Neural cell (in vitro differentiated cells): ENCODE measurements at regions not wholly inside any gene's neighbourhood (a gene's known extent, or its start where the extent isn't known, plus 50 kb on each side); places are given as distances from the start of the nearest gene placed in this dataset.

Experiments
- H2AFZ ChIP-seq: fragments of 200-600, 300-800 bp; sonication (generic), shearing (Covaris generic); 2 replicates; pipeline ENCODE4 v1.6.0; 2014; ENCODE audit warnings: low read depth, mild to moderate bottlenecking, antibody characterized with exemption, low read length, moderate library complexity
- H3F3A ChIP-seq: fragments of 200-600 bp; shearing (Covaris generic); 2 replicates; pipeline ENCODE4 v1.6.1; 2016; ENCODE audit warnings: mild to moderate bottlenecking, moderate library complexity, mixed read lengths, antibody characterized with exemption, low read length; ENCODE audit not compliant: insufficient read depth, poor library complexity, severe bottlenecking
- H3K27ac ChIP-seq: fragments of 200-600, 300-800 bp; sonication (generic), shearing (Covaris generic); 2 replicates; pipeline ENCODE4 v1.5.1; 2014; ENCODE audit warnings: mild to moderate bottlenecking, low read length, moderate library complexity
- H3K27me3 ChIP-seq: fragments of 300-800, 200-600 bp; sonication (generic), shearing (Covaris generic); 2 replicates; pipeline ENCODE4 v1.6.0; 2014; ENCODE audit warnings: mild to moderate bottlenecking, low read depth, low read length, moderate library complexity; ENCODE audit not compliant: insufficient read depth
- H3K36me3 ChIP-seq: fragments of 300-800, 200-600 bp; sonication (generic), shearing (Covaris generic); 2 replicates; pipeline ENCODE4 v1.5.1; 2014; ENCODE audit warnings: mild to moderate bottlenecking, antibody characterized with exemption, low read length, moderate library complexity; ENCODE audit not compliant: insufficient read depth
- H3K4me2 ChIP-seq: fragments of 300-800, 200-600 bp; sonication (generic), shearing (Covaris generic); 2 replicates; pipeline ENCODE4 v1.6.0; 2014; ENCODE audit warnings: mild to moderate bottlenecking, low read length
- H3K4me3 ChIP-seq: fragments of 300-800, 200-600 bp; sonication (generic), shearing (Covaris generic); 2 replicates; pipeline ENCODE4 v1.5.1; 2014; ENCODE audit warnings: mild to moderate bottlenecking, low read length, moderate library complexity
- H3K79me2 ChIP-seq: fragments of 200-600 bp; shearing (Covaris generic); replicated peaks from 2 replicates; pipeline ENCODE4 v1.6.0; 2014; ENCODE audit warnings: mild to moderate bottlenecking, low read length, moderate library complexity; ENCODE audit not compliant: insufficient read depth
- H3K9ac ChIP-seq: fragments of 300-800, 200-600 bp; sonication (generic), shearing (Covaris generic); 2 replicates; pipeline ENCODE4 v1.6.1; 2016; ENCODE audit warnings: mild to moderate bottlenecking, low read length, mixed read lengths
- H3K9me2 ChIP-seq: fragments of 200-600 bp; shearing (Covaris generic); 2 replicates; pipeline ENCODE4 v1.6.1; 2016; ENCODE audit warnings: mild to moderate bottlenecking, low read length, mixed read lengths; ENCODE audit not compliant: insufficient read depth
- H3K9me3 ChIP-seq: fragments of 200-600, 300-800 bp; sonication (generic), shearing (Covaris generic); 2 replicates; pipeline ENCODE4 v1.6.1; 2016; ENCODE audit warnings: mild to moderate bottlenecking, mixed run types, low read length, moderate library complexity, mixed read lengths
- H4K20me1 ChIP-seq: fragments of 200-600 bp; shearing (Covaris generic); 2 replicates; pipeline ENCODE4 v1.6.1; 2016; ENCODE audit warnings: mild to moderate bottlenecking, mixed run types; ENCODE audit not compliant: insufficient read depth
- EP300 ChIP-seq: fragments of 450-650 bp; conservative IDR thresholded peaks from 2 replicates; pipeline ENCODE4 v1.6.1; 2014; ENCODE audit warnings: antibody characterized with exemption, mild to moderate bottlenecking, moderate library complexity; ENCODE audit not compliant: poor library complexity, severe bottlenecking
- EZH2 ChIP-seq: fragments of 200-600, 300-800 bp; shearing (Covaris generic), sonication (generic); IDR thresholded peaks from 2 replicates; pipeline ENCODE4 v1.6.1; 2014; ENCODE audit warnings: antibody characterized with exemption, low read length, borderline replicate concordance, mild to moderate bottlenecking; ENCODE audit not compliant: insufficient read depth, poor library complexity, severe bottlenecking
- MXI1 ChIP-seq: fragments of 450-650 bp; conservative IDR thresholded peaks from 2 replicates; pipeline ENCODE4 v1.6.1; 2014; ENCODE audit warnings: antibody characterized with exemption, mild to moderate bottlenecking; ENCODE audit not compliant: poor library complexity, severe bottlenecking
- POLR2AphosphoS5 ChIP-seq: IDR thresholded peaks from 2 replicates; pipeline ENCODE4 v1.6.1; 2012
- RAD21 ChIP-seq: fragments of 450-650 bp; conservative IDR thresholded peaks from 2 replicates; pipeline ENCODE4 v1.6.1; 2014; ENCODE audit warnings: antibody characterized with exemption, mild to moderate bottlenecking, moderate library complexity
- SMC3 ChIP-seq: fragments of 450-650 bp; conservative IDR thresholded peaks from 2 replicates; pipeline ENCODE4 v1.6.1; 2014; ENCODE audit warnings: antibody characterized with exemption, mild to moderate bottlenecking, moderate library complexity; ENCODE audit not compliant: poor library complexity
- TAF1 ChIP-seq: IDR thresholded peaks from 2 replicates; pipeline ENCODE4 v1.6.1; 2012; ENCODE audit warnings: low read depth
- TF ChIP-seq, protein P1 (sequence below): IDR thresholded peaks from 2 replicates; pipeline ENCODE4 v1.6.1; 2012; ENCODE audit warnings: borderline replicate concordance
- TF ChIP-seq, protein P2 (sequence below): fragments of 450-650 bp; IDR thresholded peaks from 2 replicates; pipeline ENCODE4 v1.5.1; 2014; ENCODE audit warnings: antibody characterized with exemption, mild to moderate bottlenecking, moderate library complexity; ENCODE audit not compliant: poor library complexity, severe bottlenecking

DNA sequence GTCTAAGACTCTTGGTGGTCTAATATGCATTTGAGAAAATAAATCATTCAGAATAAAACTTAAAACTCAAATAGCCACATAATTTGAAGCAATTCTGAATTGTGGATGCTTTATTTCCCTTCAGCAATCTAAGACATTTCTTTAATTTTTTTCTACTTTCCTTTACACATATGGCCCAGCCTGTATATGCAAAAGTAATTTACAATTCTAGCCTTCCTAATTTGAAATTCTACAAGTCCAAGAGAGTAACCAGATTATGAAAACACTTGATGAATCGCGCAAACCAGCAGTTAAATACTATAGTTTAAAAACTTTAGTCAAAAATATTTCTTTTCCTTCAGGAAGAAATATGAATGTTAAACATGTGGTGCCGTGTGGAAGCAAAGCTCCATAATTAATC, 1014.2 kb downstream of the TUSC7 start:
- TF ChIP-seq SMC3 = no peak
- H3K79me2 ChIP-seq = no peaks in the 10 kb centered on the region
- no peak overlapping the region for H3K4me3 ChIP-seq
- no peaks in the 10 kb centered on the region for H3K9me3 ChIP-seq
- H3F3A ChIP-seq = no peaks in the 10 kb centered on the region
- no peak overlapping the region for H3K4me2 ChIP-seq
- no peaks in the 10 kb centered on the region for H3K27me3 ChIP-seq
- no peaks in the 10 kb centered on the region for H3K9me2 ChIP-seq
- peak overlapping the region; percentile 32 for H3K27ac ChIP-seq
- no peak overlapping the region for H3K9ac ChIP-seq
- no peak overlapping the region for H2AFZ ChIP-seq
- H4K20me1 ChIP-seq = no peaks in the 10 kb centered on the region
- no peaks in the 10 kb centered on the region for H3K36me3 ChIP-seq

DNA sequence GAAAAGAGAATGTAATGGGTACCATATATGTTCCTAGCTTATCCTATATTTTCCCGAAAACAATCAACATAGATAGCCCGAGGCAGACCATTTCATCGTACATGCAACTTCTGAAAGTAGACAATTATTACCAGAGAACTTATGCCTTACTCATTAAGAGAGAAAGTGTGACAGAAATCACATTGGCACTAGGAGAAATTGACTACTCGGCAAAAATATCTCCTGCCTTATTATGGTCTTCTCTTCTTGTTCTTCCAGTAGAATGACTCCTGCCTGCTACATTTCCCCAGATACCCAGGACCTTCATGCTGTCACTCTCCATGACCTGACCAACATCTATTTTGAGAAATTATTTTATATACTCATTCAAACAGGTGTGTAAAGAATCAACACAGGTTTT, 1015.7 kb downstream of the TUSC7 start:
- Histone ChIP-seq H3K9ac (no peak overlapping the region), H3K27me3 (no peaks in the 10 kb centered on the region), H3F3A (no peaks in the 10 kb centered on the region), H3K9me3 (no peaks in the 10 kb centered on the region), H3K79me2 (no peaks in the 10 kb centered on the region), H2AFZ (no peak overlapping the region), H3K27ac (no peak overlapping the region), H3K4me2 (no peak overlapping the region), H3K4me3 (no peak overlapping the region), H4K20me1 (no peaks in the 10 kb centered on the region), H3K36me3 (no peaks in the 10 kb centered on the region), H3K9me2 (no peaks in the 10 kb centered on the region)
- TF ChIP-seq TAF1 (no peak), POLR2AphosphoS5 (no peak), MXI1 (no peak), EZH2 (no peak), SMC3 (no peak), RAD21 (no peak), EP300 (no peak)
- TF ChIP-seq, protein P1, sequence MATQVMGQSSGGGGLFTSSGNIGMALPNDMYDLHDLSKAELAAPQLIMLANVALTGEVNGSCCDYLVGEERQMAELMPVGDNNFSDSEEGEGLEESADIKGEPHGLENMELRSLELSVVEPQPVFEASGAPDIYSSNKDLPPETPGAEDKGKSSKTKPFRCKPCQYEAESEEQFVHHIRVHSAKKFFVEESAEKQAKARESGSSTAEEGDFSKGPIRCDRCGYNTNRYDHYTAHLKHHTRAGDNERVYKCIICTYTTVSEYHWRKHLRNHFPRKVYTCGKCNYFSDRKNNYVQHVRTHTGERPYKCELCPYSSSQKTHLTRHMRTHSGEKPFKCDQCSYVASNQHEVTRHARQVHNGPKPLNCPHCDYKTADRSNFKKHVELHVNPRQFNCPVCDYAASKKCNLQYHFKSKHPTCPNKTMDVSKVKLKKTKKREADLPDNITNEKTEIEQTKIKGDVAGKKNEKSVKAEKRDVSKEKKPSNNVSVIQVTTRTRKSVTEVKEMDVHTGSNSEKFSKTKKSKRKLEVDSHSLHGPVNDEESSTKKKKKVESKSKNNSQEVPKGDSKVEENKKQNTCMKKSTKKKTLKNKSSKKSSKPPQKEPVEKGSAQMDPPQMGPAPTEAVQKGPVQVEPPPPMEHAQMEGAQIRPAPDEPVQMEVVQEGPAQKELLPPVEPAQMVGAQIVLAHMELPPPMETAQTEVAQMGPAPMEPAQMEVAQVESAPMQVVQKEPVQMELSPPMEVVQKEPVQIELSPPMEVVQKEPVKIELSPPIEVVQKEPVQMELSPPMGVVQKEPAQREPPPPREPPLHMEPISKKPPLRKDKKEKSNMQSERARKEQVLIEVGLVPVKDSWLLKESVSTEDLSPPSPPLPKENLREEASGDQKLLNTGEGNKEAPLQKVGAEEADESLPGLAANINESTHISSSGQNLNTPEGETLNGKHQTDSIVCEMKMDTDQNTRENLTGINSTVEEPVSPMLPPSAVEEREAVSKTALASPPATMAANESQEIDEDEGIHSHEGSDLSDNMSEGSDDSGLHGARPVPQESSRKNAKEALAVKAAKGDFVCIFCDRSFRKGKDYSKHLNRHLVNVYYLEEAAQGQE = no peak
- TF ChIP-seq, protein P2, sequence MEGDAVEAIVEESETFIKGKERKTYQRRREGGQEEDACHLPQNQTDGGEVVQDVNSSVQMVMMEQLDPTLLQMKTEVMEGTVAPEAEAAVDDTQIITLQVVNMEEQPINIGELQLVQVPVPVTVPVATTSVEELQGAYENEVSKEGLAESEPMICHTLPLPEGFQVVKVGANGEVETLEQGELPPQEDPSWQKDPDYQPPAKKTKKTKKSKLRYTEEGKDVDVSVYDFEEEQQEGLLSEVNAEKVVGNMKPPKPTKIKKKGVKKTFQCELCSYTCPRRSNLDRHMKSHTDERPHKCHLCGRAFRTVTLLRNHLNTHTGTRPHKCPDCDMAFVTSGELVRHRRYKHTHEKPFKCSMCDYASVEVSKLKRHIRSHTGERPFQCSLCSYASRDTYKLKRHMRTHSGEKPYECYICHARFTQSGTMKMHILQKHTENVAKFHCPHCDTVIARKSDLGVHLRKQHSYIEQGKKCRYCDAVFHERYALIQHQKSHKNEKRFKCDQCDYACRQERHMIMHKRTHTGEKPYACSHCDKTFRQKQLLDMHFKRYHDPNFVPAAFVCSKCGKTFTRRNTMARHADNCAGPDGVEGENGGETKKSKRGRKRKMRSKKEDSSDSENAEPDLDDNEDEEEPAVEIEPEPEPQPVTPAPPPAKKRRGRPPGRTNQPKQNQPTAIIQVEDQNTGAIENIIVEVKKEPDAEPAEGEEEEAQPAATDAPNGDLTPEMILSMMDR = no peak

DNA sequence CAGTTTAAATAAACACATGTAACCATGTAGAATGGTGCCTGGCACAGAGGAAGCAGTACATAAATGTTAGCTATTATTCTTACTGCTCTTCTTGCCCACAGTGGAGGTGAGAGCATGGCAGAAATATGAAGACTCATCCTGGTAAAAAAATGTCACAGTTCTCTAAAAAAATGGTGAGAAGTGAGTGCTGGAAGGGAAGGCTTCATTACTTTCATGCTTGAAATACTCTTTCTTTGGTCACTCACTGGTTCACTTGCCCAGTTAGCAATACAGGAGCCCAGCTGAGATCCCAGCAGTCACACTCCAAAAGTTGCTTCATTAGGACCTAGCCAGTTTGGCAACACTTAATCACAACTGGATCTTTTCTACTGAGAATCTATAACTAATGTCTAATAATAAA, 1017.2 kb downstream of the TUSC7 start:
- Histone ChIP-seq H3K4me2 (no peak overlapping the region), H3K36me3 (no peaks in the 10 kb centered on the region), H2AFZ (no peak overlapping the region), H4K20me1 (no peaks in the 10 kb centered on the region), H3K4me3 (no peak overlapping the region), H3K27ac (no peak overlapping the region), H3K79me2 (no peaks in the 10 kb centered on the region), H3K9me3 (no peaks in the 10 kb centered on the region), H3K9me2 (no peaks in the 10 kb centered on the region), H3K27me3 (no peaks in the 10 kb centered on the region), H3F3A (no peaks in the 10 kb centered on the region), H3K9ac (no peak overlapping the region)
- TF ChIP-seq, protein P1 = no peak
- TF ChIP-seq POLR2AphosphoS5 = no peak
- TF ChIP-seq MXI1 = no peak
- TF ChIP-seq EP300 = no peak
- no peak for TF ChIP-seq RAD21
- TF ChIP-seq TAF1 = no peak
- TF ChIP-seq, protein P2 = no peak
- no peak for TF ChIP-seq SMC3
- no peak for TF ChIP-seq EZH2
